Psoas muscle (tissue), 7 donors: ENCODE measurements at regions not wholly inside any gene's neighbourhood (a gene's known extent, or its start where the extent isn't known, plus 50 kb on each side); places are given as distances from the start of the nearest gene placed in this dataset.

Experiments used
- ATAC-seq, 4 donors: fragments of 200-7000 bp; cut with Tn5 transposase; one replicate each; pipeline ENCODE4 v1.9.1; 2020; ENCODE audit warnings: moderate library complexity in 3 of 4, mild to moderate bottlenecking in 2 of 4
- DNase-seq, 2 donors: peaks; one replicate each; pipeline ENCODE4 v3.0.0-alpha.2; 2020
- H3K27ac ChIP-seq: fragments of 200-600 bp; one replicate; pipeline ENCODE4 v1.8.0; 2022
- H3K27me3 ChIP-seq, 3 donors: fragments of 200-600 bp in 1 of 3; one replicate each; pipeline versions ENCODE4 v1.6.1 to v1.8.0; 2013 to 2022; ENCODE audit warnings: low read length in 2 of 3, mild to moderate bottlenecking in 2 of 3, moderate library complexity in 1 of 3; ENCODE audit not compliant: insufficient read depth in 3 of 3
- H3K36me3 ChIP-seq, 2 donors: fragments of 200-600 bp in 1 of 2; one replicate each; pipeline versions ENCODE4 v1.6.1 to v1.8.0; 2013 to 2022; ENCODE audit warnings: low read depth in 1 of 2, mild to moderate bottlenecking in 1 of 2, moderate library complexity in 1 of 2; ENCODE audit not compliant: insufficient read depth in 1 of 2
- H3K4me1 ChIP-seq: fragments of 200-600 bp; one replicate; pipeline ENCODE4 v1.8.0; 2022
- H3K4me3 ChIP-seq: fragments of 200-600 bp; one replicate; pipeline ENCODE4 v1.8.0; 2022; ENCODE audit warnings: mild to moderate bottlenecking
- H3K9me3 ChIP-seq: fragments of 200-600 bp; one replicate; pipeline ENCODE4 v1.8.0; 2022
- WGBS, 3 donors: extraction: QIAGEN DNeasy Blood & Tissue Kit; methylation state at CpG; one replicate each; pipeline versions ENCODE4 v1.1.6 to v1.1.7; 2013; 5-methylcytosine and 5-hydroxymethylcytosine counted together
- intact Hi-C, 2 donors: fragments of 100-400 bp; cut with DNase I; formaldehyde crosslinking; loops; one replicate each; pipeline versions ENCODE4 v1.11.0 to v1.14.2; 2022
- TF ChIP-seq, protein P1 (sequence below): fragments of 200-600 bp; IDR thresholded peaks from one replicate; pipeline ENCODE4 v1.8.0; 2022; ENCODE audit warnings: antibody characterized with exemption
- donor health status: healthy with polysubstance abuse.
- donor health status: DM: no; HTN: no; CAD: no; lungs with moderate emphysema.
- donor health status: Bipolar disorder and iron deficiency.
- donor health status: healthy.
- donor health status: DM: yes; HTN: yes; CAD: no.
- donor health status: DM: no; HTN: no; CAD: no.
- donor health status: DM: yes; HTN: yes; CAD: no.

- WGBS, 3 donors = 80 to 87% (median 83%) methylated on average over 8 of the region's 8 CpGs
These were observed 184.7 kb downstream of the MYCN start for GRCh38 chr2:16124881-16125613.

DNA sequence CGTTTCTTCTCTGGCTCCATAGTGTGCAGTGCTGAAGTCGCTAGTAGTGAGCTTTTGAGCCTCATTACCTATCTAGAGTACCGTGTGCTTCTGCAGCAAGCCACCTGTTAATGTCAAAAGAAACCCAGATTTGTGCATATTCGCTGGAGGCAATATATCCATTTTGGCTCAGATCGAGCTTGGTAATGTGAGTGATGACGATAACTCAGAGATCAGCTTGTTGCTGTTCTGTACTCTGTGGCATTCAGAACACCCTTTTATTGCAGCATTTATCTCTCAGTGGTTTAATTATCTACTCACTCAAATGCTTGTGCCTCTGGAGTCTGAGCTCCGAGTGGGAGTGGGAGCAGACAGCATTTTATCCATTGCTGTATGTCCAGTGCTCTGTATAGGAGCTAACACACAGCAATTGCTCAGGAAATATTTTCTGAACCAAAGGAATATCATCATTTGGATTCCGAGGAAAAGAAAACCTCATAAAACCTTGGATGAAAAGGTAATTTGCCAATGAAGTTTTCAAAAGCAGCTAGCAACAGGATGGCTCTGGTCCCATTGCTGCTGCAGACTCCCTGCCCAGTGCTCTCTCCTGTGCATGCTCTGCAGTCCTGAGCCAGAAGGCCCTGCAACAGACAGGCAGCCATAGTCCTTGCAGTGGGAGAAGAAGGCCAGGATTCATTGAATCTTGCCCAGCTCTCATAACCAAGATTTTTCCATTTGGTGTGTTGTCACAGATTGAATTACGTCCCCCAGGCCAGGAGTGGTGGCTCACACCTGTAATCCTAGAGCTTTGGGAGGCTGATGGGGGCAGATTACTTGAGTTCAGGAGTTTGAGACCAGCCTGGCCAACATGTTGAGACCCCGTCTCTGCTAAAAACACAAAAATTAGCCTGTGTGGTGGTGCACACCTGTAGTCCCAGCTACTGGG is 183.8 kb downstream of the MYCN start:
- H3K27ac ChIP-seq = no peak overlapping the region

More at GRCh38 chr2:16124881-16125613, 184.7 kb downstream of the MYCN start:
- H3K27ac ChIP-seq = no peak overlapping the region
- no peaks in the 10 kb centered on the region for H3K9me3 ChIP-seq
- no peaks in the 10 kb centered on the region for H3K4me1 ChIP-seq
- no peak for ATAC-seq
- intact Hi-C loops = no loop called here
- TF ChIP-seq, protein P1, sequence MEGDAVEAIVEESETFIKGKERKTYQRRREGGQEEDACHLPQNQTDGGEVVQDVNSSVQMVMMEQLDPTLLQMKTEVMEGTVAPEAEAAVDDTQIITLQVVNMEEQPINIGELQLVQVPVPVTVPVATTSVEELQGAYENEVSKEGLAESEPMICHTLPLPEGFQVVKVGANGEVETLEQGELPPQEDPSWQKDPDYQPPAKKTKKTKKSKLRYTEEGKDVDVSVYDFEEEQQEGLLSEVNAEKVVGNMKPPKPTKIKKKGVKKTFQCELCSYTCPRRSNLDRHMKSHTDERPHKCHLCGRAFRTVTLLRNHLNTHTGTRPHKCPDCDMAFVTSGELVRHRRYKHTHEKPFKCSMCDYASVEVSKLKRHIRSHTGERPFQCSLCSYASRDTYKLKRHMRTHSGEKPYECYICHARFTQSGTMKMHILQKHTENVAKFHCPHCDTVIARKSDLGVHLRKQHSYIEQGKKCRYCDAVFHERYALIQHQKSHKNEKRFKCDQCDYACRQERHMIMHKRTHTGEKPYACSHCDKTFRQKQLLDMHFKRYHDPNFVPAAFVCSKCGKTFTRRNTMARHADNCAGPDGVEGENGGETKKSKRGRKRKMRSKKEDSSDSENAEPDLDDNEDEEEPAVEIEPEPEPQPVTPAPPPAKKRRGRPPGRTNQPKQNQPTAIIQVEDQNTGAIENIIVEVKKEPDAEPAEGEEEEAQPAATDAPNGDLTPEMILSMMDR = no peak
- H3K4me3 ChIP-seq = no peak overlapping the region
- DNase-seq = no peak
- H3K27me3 ChIP-seq = no peaks in the 10 kb centered on the region
- no peaks in the 10 kb centered on the region for H3K36me3 ChIP-seq

DNA sequence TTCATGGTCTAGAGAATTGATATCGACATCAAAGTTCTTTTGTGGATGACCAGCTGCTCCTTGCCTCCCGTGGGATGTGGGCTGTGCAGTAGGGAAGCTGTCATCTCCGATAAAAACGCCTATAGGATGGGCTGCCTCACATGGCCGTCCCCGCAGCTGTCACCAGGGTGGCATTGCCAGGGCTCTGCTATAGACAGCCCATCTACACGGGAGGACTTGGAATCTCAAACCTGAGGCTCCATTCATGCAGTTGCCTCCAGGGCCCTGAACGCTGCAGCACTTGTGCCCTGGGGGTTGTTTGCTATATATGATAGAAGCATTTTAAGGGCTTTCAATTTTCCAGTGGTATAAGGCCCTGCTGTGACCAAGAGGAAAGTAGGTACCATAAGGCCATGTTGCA is 183.1 kb downstream of the MYCN start:
- Histone ChIP-seq H3K4me3 (no peak overlapping the region), H3K36me3 (no peaks in the 10 kb centered on the region), H3K4me1 (no peaks in the 10 kb centered on the region), H3K27ac (no peak overlapping the region), H3K27me3 (no peaks in the 10 kb centered on the region), H3K9me3 (no peaks in the 10 kb centered on the region)
- no peak for ATAC-seq
- intact Hi-C loops = no loop called here
- no peak for DNase-seq
- 40 to 47% (median 42%) methylated on average over 8 of the region's 8 CpGs for WGBS, 3 donors
- TF ChIP-seq, protein P1 = no peak

More for the DNA sequence above, 183.8 kb downstream of the MYCN start:
- TF ChIP-seq, protein P1 = no peak
- no peaks in the 10 kb centered on the region for H3K9me3 ChIP-seq
- H3K27me3 ChIP-seq = no peaks in the 10 kb centered on the region
- no peak overlapping the region for H3K4me3 ChIP-seq
- no peaks in the 10 kb centered on the region for H3K36me3 ChIP-seq
- 87 to 90% (median 88%) methylated on average over 10 of the region's 10 CpGs for WGBS, 3 donors
- no peak for DNase-seq
- ATAC-seq = no peak
- no peaks in the 10 kb centered on the region for H3K4me1 ChIP-seq
- intact Hi-C loops = no loop called here

GRCh38 chr2:16122556-16122955 is 182.2 kb downstream of the MYCN start:
- 94 to 96% (median 95%) methylated on average over 4 of the region's 4 CpGs for WGBS, 3 donors
- Histone ChIP-seq H3K36me3 (no peaks in the 10 kb centered on the region), H3K27me3 (no peaks in the 10 kb centered on the region), H3K9me3 (no peaks in the 10 kb centered on the region), H3K4me1 (no peaks in the 10 kb centered on the region), H3K27ac (no peak overlapping the region), H3K4me3 (no peak overlapping the region)
- ATAC-seq = no peak
- no peak for DNase-seq
- TF ChIP-seq, protein P1 = no peak
- intact Hi-C loops = no loop called here
